Stimulated activated CD8-positive, alpha-beta memory T cell treated with anti-CD3 and anti-CD28 coated beads, Interleukin-4, amount 100 ng/mL, for 1 hour (primary cell): ENCODE measurements at regions not wholly inside any gene's neighbourhood (a gene's known extent, or its start where the extent isn't known, plus 50 kb on each side); places are given as distances from the start of the nearest gene placed in this dataset.

ENCODE experiments used
- DNase-seq, 2 donors: peaks; one replicate each; pipeline ENCODE4 v3.0.0-alpha.2; 2020; ENCODE audit warnings: low read depth in 2 of 2, low spot score in 1 of 2

DNA sequence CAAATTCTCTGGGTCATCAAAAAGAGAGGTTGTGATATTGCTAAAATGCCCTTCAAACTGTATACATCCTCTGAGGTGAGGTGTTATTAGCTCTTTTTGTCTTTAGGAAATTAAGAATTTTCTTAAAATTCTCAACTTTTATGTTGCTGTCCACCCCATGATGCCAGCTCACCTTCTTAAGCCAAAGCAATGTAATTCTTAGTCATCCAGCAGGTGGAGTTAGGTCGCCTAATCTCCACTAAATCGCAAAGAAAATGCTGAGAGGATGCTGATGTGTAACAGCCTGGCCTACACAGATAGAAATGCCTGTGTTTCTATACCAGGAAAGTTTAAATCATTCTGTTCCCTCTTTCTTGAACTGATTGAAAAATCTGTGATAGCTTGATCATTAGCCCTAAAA, 770.2 kb upstream of the ALCAM start:
- no peak for DNase-seq

DNA sequence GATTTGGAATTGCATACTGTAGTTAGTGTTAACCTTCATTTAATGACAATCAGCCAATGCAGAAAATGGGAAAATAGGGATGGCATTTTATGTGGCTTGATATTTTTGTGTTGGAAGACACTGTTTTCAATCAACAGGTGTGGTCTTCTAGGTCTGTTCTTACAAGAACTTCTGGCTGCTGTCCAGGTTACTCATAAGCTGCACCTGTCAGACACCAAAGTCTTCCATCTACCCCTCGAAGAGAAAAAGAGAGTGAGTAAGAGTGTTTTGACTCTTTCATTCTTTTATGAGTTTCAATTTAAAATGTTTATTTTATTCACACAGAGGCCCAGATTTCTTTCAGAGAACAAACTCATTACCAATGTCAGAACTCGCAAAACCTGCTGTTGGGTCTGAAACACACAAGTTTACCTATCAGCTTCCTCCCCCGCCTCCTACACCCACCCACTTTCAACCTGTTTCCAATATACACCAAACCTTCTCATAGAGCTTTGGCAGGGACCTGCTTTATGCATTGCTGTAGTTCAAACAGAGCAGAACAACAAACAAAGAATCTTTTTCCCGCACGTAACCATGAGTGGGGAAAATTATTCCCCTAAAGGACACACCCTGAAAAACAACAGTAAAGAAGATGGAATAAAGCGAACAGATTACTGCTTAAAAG, 767.7 kb upstream of the ALCAM start:
- no peak for DNase-seq

DNA sequence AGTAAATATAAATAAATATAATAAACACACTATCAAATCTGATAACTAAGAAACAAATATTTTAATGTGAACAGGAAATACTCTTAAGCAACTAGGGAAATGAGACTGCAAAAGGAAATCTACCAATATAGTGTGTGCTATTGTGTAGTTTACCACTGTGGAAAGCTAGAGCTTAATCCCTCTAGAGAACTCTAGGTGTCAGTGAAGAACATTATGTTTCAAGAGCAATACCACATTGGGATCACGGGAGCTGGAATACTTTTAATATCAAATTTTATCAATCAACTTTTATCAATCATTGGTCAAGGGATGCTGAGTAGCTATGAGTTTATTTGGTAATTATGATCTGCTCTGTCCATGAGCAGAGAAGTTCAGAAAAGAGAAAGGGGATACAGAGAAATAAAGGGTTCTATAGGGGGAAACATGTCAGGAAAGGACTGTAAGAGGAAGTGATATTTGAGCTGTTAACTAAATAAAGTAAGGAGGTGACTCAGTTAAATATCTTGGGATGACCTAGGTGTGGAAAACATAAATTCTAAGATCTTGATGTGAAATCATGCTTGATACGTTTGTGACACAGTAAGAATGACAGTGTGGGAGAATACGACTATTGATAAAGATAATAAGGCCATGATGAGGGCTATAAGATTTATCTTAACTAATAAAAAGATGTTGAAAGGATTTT, 762.2 kb upstream of the ALCAM start:
- no peak for DNase-seq

DNA sequence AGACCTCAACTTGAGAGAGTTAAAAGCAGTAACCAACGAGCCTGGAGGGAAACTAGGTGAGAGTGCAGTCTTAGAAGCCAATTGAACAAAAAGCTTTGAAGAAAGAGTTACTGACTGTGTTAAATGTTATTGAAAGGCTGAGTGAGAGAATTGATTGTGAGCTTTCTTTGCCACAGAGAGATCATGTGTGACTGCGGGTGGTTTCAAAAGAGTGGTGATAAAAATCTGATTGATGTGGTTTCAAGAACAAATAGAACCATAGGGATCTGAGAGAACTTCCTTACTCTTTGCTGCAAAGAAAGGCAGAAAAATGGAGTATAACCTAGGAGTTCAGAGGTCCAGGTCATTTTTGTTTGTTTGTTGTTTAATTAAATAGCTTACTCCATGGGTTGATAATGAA, 759.9 kb upstream of the ALCAM start:
- DNase-seq: no peak

DNA sequence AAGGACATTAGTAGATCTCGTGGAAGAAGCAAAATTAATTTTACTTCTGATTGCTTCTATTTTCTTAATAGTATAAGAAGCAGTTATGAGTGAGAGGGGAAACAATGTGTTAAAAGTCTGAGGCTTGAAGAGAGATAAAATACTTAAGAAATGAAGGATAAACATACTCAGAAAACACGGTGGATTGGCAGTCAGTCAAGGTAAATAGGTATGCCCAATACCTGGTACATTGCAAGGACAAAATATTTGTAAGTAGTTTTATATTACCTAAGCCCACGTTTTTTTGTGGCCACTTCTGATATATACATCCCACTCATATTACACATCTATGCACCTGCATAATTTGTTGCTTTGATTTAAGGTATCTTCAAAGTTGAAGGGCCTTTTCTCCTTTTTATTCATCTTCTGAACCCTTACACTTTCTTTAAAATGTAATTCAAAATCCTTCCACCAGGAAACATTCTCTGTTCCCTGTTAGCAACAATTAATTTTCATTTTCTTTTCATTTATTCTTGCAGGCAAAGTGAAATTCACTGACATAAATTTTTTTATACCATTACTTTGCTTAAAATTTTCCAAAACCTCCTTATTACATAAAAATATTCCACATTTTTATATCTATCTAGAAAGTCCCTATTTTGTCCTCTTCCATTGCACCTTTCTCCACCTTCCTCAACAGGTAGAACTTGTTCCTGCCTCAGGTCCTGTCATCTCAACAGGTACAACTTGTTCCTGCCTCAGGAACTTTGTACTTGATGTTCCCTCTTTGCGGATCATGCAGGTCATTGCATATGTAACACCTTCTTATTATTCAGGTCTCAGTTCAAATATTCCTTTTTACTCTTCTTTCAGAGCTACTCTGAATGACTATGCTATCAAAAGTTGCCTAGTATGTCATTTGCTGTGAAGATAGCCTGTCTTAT, 755.7 kb upstream of the ALCAM start:
- DNase-seq: no peak

DNA sequence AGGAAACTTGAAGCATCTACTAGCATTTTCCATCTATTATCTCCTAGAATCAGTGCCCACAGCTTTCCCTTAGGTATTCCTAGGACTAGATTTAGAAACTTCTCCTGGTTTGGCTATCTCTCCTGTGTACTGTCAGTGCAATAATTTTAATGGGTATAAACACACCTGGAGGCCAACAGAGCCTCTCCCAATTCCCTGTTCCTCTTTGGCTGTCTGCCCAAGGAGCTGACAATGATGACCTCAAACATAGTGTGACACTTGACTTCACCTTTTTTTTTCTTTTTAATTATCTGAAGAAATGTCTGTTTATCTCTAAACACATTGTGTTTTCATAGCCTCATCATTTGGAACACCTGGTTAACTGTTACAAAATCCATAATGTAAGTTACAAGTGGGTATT, 754.5 kb upstream of the ALCAM start:
- DNase-seq: no peak

DNA sequence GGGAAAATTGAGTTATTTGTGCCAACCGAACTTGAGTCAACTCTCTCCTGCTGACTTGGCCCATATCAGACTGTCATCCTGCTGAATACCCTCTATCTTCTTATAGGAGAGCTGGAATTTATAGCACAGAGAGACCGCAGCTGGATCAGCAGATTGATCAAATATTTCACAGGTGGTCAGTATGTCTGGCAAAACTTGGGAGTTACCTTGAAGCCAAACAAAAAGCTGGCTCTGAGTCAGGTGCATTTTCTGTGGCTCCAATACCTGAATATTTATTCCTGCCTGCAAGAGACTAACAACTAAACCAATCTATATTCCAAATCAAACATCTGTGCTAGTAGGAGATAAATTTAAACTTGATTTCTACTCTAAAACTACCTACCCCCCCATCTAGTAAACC, 752.1 kb upstream of the ALCAM start:
- no peak for DNase-seq

DNA sequence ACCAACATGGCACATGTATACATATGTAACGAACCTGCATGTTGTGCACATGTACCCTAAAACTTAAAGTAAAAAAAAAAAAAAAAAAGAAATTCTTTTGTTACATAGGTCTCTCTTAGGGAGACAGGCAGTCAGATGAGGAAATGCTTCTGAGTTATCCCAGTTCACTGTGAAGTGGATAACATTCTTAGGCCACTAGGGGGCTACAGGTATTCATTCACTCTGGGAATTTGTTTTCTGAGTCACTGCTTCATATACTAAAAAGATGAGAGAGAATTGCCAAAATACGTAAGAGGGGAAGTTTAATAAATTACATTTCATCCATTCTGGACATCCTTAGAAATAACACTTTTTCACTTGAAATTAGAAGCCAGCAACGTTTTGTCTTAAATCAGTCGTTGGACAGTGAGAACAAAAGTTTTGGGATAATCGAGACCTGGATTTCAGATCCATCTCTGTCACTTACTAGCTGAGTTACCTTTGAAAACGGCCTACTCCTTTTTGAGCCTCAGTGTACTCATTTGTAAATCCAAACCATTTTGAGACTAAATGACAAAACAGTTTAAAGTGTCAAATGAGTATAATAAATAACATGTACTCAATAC, 738.4 kb upstream of the ALCAM start:
- DNase-seq: no peak

DNA sequence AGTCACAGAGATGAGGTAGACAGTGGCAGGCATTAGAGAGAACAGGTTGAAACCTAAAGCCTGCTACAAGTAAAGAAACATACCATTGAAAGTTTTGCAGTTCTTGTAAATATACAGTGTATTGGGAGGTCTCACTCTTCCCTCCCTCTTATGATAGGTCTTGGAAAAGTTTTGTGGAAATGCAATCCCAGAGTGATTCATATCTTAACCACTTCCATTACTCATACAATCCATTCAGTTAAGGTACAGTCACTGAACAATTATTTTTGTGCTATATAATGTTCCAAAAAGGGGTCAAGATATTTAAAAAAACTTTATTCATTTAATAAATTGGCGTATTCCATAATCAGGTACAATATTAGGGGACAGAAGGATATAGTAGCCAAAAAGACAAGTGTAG, 737.7 kb upstream of the ALCAM start:
- DNase-seq: no peak

DNA sequence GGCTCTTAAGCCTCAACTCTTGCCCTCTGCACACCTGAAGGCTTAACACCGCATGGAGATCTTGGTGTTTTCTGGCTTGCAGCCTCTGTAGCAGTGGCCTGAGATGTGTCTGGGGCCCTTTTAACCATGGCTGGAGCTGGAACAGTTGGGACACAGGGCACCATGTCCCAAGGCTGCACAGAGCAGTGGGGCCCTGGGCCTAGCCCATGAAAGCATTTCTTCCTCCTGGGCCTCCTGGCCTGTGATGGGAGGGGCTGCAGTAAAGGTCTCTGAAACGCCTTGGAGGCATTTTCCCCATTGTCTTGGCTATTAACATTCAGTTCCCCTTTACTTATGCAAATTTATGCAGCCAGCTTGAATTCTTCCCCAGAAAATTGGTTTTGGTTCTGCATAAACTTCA, 735.5 kb upstream of the ALCAM start:
- no peak for DNase-seq

DNA sequence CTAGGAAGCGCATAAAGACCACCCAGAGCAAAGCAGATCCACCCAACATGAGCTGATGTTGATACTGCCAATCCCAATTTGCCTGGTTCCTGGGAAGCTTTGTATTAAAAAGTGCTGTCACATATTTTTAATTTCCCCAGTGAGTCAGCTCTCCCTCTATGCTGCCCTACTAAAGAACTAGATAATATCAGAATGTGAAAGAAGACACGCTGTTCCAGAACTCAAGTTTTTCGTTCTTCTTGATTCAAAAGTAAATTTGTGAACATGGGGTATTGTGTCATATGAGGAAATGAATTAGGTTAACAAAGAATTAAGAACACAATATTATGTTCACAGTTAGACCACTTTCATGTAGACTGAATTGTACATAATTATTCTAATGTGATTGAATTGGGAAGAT, 734.2 kb upstream of the ALCAM start:
- DNase-seq: no peak

DNA sequence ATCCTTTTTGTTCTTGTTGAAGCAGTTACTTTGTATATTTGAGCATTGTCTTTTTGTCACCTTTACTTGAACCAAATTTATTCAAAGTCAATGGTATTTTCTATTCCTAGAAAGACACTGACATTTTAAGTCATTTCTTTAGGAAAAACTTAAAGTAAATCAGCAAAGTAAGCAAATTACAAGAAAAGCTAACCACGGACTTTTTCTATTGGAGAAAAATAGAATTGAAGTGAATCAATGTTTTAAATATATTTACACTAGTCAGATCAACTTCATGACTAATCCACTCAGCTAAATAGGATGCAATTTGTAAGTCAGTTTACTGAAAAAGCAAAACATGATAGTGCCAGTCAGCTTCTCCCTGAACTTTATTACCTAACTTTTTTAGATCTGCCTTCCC, 733.8 kb upstream of the ALCAM start:
- DNase-seq: no peak

DNA sequence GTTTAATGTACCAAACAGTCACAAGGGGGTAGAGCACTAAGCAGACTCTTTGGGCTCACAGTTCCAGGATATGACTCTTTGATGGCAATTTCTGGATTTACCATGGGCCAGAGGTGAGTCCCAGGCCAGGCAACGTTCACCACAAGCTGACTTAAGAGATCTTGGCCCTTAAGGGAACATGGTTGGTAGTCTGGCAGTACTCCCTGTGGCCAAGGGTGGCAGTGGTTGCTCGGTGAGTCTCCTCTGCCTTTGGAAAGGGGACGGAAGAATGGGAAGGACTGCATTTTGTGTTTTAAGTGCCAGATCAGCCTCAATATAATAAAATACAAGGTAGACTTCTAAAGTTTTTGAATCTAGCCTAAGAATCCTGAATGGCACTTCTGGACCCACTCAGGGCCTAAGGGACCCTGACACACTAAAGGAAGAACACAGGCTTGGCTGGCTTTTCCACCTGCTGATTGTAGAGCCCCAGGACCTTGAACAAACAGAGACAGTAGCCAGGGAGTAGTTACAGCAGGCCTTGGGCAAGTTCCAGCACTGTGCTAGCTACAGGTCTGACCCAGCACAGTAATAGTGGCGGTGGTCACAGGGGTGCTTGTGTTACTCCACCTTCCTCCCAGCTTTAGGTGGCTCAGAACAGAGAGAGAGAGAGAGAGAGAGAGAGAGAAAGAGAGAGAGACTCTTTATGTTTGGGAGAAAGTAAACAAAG, 730.7 kb upstream of the ALCAM start:
- no peak for DNase-seq

DNA sequence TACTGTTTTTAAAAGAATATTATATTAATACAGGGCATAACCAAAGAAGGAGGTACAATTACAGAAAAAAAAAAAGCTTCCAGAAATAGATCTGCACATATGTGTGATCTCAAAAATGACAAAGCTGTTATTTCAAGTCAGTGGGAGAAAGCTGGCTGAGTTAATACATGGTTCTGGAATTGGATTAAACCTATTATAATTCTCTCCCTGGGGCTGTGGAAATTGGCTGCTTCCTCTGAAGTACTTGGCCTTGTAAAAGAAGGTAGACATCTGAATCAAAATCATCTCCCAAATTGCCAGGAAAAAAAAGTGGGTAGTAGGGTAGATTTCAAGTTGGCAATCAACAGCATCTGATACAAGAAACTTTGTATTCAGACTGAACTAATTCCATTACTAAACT, 723.9 kb upstream of the ALCAM start:
- DNase-seq: no peak

DNA sequence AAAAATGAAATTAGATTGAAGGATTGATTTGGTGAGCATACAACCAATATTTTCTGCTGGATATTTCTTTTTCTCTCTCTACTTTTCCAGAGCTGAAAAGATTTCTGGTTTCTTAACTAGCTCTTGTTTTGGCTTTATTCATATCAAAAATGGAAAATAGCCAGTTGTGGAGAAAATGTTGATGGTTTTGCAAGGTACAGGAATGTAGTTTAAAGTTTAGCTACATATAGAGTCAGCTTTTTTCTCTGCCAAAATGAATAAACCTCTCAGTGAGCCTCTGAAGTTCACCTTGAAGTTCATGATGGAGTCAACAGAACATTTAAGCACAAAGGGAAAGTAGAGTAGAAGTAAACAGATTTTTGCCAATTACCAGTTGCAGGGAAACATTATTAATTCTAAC, 720.5 kb upstream of the ALCAM start:
- no peak for DNase-seq

DNA sequence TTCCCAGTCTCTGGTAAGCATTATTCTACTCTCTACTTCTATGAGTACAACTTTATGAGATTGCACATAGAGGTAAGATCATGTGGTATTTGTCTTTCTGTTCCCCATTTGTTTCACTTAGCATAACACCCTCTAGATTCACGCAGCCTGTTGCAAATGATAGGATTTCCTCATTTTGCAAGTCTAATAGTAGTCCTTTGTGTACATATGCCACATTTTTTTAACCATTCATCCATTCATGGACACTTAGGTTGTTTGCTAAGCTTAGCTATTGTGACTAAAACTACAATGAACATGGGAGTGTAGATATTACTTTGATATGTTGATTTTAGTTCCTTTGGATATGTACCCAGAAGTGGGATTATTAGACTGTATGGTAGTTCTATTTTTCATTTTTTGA, 717.9 kb upstream of the ALCAM start:
- DNase-seq: no peak

DNA sequence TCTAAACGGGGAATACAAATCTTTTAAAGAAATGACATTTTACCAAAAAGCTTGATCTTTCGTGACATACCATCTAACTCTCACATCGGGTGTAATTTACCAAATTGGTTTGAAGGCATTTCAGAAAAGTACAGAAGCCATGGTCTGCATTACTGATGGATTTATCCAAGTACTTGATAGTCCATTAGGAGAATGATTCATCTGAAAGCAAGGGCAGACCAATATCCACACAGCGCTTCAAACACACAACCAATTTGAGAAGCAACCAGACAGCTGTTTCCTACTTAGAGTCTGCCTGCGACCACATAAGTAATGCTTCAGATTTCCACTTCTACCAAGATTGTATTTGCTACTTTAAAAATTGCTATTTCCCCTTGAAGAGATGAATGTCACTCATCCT, 697.6 kb upstream of the ALCAM start:
- no peak for DNase-seq

DNA sequence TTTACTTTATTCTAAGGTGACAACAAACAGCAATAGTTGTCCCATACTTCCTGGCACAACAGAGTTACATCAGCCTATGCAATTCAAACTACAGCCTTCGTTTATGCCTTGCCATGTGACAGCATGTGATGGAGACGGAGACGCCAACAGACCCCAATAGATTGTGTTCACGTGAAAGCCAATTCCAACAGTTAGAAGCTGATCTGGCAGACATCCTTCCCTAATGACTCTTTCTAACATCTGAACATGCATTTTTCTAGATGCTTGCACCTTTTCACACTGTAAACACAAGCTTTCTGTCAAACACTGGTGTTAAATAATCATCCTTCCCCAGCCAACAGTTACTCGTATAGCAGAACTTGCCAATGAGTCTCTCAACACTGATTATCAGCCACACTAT, 694.4 kb upstream of the ALCAM start:
- no peak for DNase-seq

DNA sequence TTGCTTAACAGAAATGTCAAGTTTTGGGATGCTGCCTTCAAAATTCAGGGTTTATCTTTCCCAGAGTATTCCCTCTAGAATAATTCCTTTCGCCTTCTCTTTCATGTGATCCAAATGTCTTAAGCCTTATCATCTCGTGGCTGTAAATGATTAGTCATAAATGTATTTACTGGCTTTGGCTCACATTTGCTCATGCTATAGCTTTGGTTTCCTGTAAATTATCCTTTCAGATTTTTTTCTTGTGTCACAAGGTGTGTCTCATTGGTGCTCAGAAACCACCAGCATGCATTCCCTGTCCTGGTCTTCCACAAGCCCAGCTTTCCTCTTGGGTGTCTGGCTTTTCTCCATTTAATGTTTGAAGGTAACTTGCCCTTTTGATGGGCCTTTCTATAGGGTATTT, 692.7 kb upstream of the ALCAM start:
- DNase-seq: no peak

DNA sequence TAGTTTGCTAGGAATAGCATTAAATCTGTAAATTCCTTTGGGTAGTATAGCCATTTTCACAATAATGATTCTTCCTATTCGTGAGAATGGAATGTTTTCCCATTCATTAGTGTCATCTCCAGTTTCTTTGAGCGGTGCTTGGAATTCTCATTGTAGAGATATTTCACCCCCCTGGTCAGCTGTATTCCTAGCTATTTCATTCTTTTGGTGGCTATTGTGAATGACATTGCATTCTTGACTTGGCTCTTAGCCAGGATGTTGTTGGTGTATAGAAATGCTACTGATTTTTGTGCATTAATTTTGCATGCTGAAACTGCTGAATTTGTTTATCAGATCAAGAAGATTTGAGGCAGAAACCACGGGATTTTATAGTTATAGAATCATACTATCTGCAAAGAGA, 690.5 kb upstream of the ALCAM start:
- no peak for DNase-seq

DNA sequence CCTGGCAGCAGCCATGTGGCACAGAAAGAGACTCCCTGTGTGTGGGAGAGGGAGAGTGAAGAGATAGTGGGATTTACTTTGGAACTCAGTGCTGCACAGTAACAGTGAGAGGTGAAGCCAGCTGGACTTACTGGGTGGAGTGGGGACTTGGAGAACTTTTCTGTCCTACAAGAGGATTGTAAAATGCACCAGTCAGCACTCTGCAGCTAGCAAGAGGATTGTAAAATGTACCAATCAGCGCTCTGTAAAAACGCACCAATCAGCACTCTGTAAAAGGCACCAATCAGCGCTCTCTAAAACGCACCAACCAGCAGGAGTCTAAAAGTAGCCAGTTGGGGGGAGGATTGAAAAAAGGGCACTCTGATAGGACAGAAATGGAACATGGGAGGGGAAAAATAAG, 688.8 kb upstream of the ALCAM start:
- DNase-seq: no peak
